Peyer's patch (tissue), 4 donors: ENCODE measurements at regions not wholly inside any gene's neighbourhood (a gene's known extent, or its start where the extent isn't known, plus 50 kb on each side); places are given as distances from the start of the nearest gene placed in this dataset.
"Not testable (repeated sequence)": the region's sequence is repeated elsewhere in the genome, so short reads cannot be mapped to it uniquely, and the experiment has no call there.

ENCODE experiments used
- DNase-seq, 3 donors: peaks; one replicate each; pipeline ENCODE4 v3.0.0-alpha.2; 2017 to 2019
- H3K27ac ChIP-seq, 4 donors: fragments of 200-600 bp; sonication (generic); one replicate each; pipeline ENCODE4 v1.5.1; 2016 to 2019
- H3K27me3 ChIP-seq, 2 donors: fragments of 200-600 bp; sonication (generic); one replicate each; pipeline ENCODE4 v1.5.1; 2019
- H3K36me3 ChIP-seq, 3 donors: fragments of 200-600 bp; sonication (generic); one replicate each; pipeline ENCODE4 v1.5.1; 2016 to 2019
- H3K4me1 ChIP-seq, 4 donors: fragments of 200-600 bp; sonication (generic); one replicate each; pipeline ENCODE4 v1.5.1; 2016 to 2019
- H3K4me3 ChIP-seq, 4 donors: fragments of 200-600 bp; sonication (generic); 1 replicate in 3 of 4; 2 replicates in 1 of 4; pipeline ENCODE4 v1.5.1; 2016 to 2019; ENCODE audit warnings: mild to moderate bottlenecking in 1 of 4
- H3K9me3 ChIP-seq, 4 donors: fragments of 200-600 bp; sonication (generic); one replicate each; pipeline ENCODE4 v1.5.1; 2016 to 2019; ENCODE audit warnings: mild to moderate bottlenecking in 1 of 4
- POLR2A ChIP-seq, 2 donors: fragments of 450-650 bp; IDR thresholded peaks; one replicate each; pipeline ENCODE4 v1.5.1; 2017; ENCODE audit warnings: antibody characterized with exemption in 2 of 2, mild to moderate bottlenecking in 2 of 2, moderate library complexity in 2 of 2
- TF ChIP-seq, protein P1 (sequence below), 6 experiments: fragments of 450-650 bp in 4 of 6; fragments of 200-600 bp in 2 of 6; sonication (generic) in 1 of 6; IDR thresholded peaks; one replicate each; pipeline ENCODE4 v1.5.1; 2017 to 2019; ENCODE audit warnings: antibody characterized with exemption in 6 of 6, mild to moderate bottlenecking in 3 of 6, moderate library complexity in 1 of 6

GRCh38 chr18:30800800-30801199 lies 241.7 kb downstream of the DSC3 start:
- Histone ChIP-seq H3K4me3 (no peak overlapping the region), H3K27me3 (no peaks in the 10 kb centered on the region), H3K36me3 (no peaks in the 10 kb centered on the region), H3K27ac (no peak overlapping the region), H3K9me3 (no peaks in the 10 kb centered on the region), H3K4me1 (no peaks in the 10 kb centered on the region)
- DNase-seq = no peak
- no peak for TF ChIP-seq POLR2A (IDR thresholded peaks at IDR 0.05)
- TF ChIP-seq, protein P1, sequence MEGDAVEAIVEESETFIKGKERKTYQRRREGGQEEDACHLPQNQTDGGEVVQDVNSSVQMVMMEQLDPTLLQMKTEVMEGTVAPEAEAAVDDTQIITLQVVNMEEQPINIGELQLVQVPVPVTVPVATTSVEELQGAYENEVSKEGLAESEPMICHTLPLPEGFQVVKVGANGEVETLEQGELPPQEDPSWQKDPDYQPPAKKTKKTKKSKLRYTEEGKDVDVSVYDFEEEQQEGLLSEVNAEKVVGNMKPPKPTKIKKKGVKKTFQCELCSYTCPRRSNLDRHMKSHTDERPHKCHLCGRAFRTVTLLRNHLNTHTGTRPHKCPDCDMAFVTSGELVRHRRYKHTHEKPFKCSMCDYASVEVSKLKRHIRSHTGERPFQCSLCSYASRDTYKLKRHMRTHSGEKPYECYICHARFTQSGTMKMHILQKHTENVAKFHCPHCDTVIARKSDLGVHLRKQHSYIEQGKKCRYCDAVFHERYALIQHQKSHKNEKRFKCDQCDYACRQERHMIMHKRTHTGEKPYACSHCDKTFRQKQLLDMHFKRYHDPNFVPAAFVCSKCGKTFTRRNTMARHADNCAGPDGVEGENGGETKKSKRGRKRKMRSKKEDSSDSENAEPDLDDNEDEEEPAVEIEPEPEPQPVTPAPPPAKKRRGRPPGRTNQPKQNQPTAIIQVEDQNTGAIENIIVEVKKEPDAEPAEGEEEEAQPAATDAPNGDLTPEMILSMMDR (IDR thresholded peaks at IDR 0.05) = no peak

- H3K27me3 ChIP-seq = no peaks in the 10 kb centered on the region
- H3K4me3 ChIP-seq = no peak overlapping the region
Observed at GRCh38 chr18:30792051-30792450, 250.5 kb downstream of the DSC3 start.

DNA sequence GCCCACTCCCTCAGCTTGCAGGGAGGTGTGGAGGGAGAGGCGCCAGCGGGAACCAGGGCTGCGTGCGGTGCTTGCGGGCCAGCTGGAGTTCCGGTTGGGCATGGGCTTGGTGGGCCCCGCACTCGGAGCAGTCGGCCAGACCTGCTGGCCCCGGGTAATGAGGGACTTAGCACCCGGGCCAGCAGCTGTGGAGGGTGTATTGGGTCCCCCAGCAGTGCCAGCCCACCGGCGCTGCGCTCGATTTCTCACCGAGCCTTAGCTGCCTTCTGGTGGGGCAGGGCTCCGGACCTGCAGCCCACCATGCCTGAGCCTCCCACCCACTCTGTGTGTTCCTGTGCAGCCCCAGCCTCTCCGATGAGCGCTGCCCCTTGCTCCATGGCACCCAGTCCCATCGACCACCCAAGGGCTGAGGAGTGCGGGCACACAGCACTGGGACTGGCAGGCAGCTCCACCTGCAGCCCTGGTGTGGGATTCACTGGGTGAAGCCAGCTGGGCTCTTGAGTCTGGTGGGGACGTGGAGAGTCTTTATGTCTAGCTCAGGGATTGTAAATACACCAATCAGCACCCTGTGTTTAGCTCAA lies 254.0 kb downstream of the DSC3 start:
- not testable (repeated sequence) for H3K9me3 ChIP-seq, DNase-seq, H3K4me1 ChIP-seq, H3K27me3 ChIP-seq, H3K36me3 ChIP-seq, H3K27ac ChIP-seq, H3K4me3 ChIP-seq

More at GRCh38 chr18:30792051-30792450, 250.5 kb downstream of the DSC3 start:
- no peak for DNase-seq
- no peaks in the 10 kb centered on the region for H3K4me1 ChIP-seq
- no peaks in the 10 kb centered on the region for H3K36me3 ChIP-seq
- TF ChIP-seq, protein P1 (IDR thresholded peaks at IDR 0.05) = no peak
- no peak for TF ChIP-seq POLR2A (IDR thresholded peaks at IDR 0.05)
- H3K27ac ChIP-seq = no peak overlapping the region
- no peaks in the 10 kb centered on the region for H3K9me3 ChIP-seq

GRCh38 chr18:30787410-30787809 lies 255.1 kb downstream of the DSC3 start:
- no peaks in the 10 kb centered on the region for H3K36me3 ChIP-seq
- H3K9me3 ChIP-seq = no peaks in the 10 kb centered on the region
- no peak overlapping the region for H3K4me3 ChIP-seq
- H3K27me3 ChIP-seq = no peaks in the 10 kb centered on the region
- TF ChIP-seq POLR2A (IDR thresholded peaks at IDR 0.05) = no peak
- TF ChIP-seq, protein P1 (IDR thresholded peaks at IDR 0.05) = no peak
- H3K4me1 ChIP-seq = no peaks in the 10 kb centered on the region
- DNase-seq = no peak
- H3K27ac ChIP-seq = no peak overlapping the region

DNA sequence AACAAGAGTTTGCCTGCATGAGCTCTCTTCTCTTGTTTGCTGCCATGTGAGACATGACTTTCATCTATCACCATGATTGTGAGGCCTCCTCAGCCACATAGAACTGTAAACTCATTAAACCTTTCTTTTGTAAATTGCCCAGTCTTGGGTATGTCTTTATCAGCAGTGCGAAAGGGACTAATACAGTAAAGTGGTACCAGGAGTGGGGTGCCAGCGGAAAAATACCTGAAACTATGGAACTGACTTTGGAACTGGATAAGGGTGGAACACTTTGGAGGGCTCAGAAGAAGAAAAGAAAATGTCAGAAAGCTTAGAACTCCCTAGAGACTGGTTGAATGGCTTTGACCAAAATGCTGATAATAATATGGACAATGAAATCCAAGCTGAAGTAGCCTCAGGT lies 260.9 kb downstream of the DSC3 start:
- Histone ChIP-seq H3K27me3 (no peaks in the 10 kb centered on the region), H3K4me3 (no peak overlapping the region), H3K9me3 (no peaks in the 10 kb centered on the region), H3K27ac (no peak overlapping the region), H3K4me1 (no peaks in the 10 kb centered on the region), H3K36me3 (no peaks in the 10 kb centered on the region)
- DNase-seq = no peak
- no peak for TF ChIP-seq POLR2A (IDR thresholded peaks at IDR 0.05)
- TF ChIP-seq, protein P1 (IDR thresholded peaks at IDR 0.05) = no peak

- H3K9me3 ChIP-seq = no peaks in the 10 kb centered on the region
- no peak overlapping the region for H3K4me3 ChIP-seq
- no peaks in the 10 kb centered on the region for H3K36me3 ChIP-seq
- no peak overlapping the region for H3K27ac ChIP-seq
- no peaks in the 10 kb centered on the region for H3K27me3 ChIP-seq
- DNase-seq = no peak
- TF ChIP-seq POLR2A (IDR thresholded peaks at IDR 0.05) = no peak
- TF ChIP-seq, protein P1 (IDR thresholded peaks at IDR 0.05) = no peak
- no peaks in the 10 kb centered on the region for H3K4me1 ChIP-seq
Observed at GRCh38 chr18:30775629-30776028, 266.9 kb downstream of the DSC3 start.

DNA sequence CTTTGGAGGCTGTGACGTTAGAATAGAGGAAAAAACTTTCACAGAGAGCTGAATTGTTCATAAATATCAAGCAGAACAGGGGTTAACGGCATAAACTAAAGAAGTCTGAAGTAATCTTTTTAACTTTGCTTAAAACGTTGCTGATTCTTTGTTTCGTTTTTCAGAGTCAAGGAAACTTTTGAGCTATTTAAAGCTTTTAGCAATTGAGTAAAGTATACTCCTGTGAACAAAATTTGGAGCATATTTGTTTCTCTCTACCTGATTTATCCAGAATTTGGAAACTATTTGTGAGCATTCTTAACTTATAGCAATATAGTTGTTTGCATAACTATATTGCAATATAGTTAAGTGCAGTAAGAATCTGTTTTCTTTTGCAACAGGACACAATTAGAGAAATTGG lies 270.4 kb downstream of the DSC3 start:
- not testable (repeated sequence) for H3K4me1 ChIP-seq, H3K27ac ChIP-seq, H3K27me3 ChIP-seq, H3K36me3 ChIP-seq, H3K4me3 ChIP-seq, DNase-seq, H3K9me3 ChIP-seq
